RWPE2 (cell line): ENCODE measurements at regions not wholly inside any gene's neighbourhood (a gene's known extent, or its start where the extent isn't known, plus 50 kb on each side); places are given as distances from the start of the nearest gene placed in this dataset.

ENCODE experiments used
- ATAC-seq: fragments of 200-7000 bp; cut with Tn5 transposase; 3 replicates; pipeline ENCODE4 v1.9.1; 2021; ENCODE audit warnings: low read depth
- DNase-seq: peaks from one replicate; pipeline ENCODE4 v3.0.0-alpha.2; 2020; ENCODE audit warnings: low spot score
- H3K27ac ChIP-seq: fragments of 450-650 bp; 2 replicates; pipeline ENCODE4 v1.5.1; 2017; ENCODE audit warnings: mild to moderate bottlenecking; ENCODE audit not compliant: poor library complexity, severe bottlenecking
- H3K27me3 ChIP-seq: fragments of 250-450 bp; sonication (Bioruptor Pico); 2 replicates; pipeline ENCODE4 v1.5.1; 2021; ENCODE audit warnings: mild to moderate bottlenecking, moderate library complexity; ENCODE audit not compliant: insufficient read depth, poor library complexity, severe bottlenecking
- H3K36me3 ChIP-seq: fragments of 250-450 bp; sonication (Bioruptor Pico); 2 replicates; pipeline ENCODE4 v1.5.1; 2020; ENCODE audit warnings: low read depth, mild to moderate bottlenecking, moderate library complexity
- H3K4me1 ChIP-seq: fragments of 250-450 bp; sonication (Bioruptor Pico); 2 replicates; pipeline ENCODE4 v1.5.1; 2021; ENCODE audit warnings: mild to moderate bottlenecking, moderate library complexity; ENCODE audit not compliant: insufficient read depth, poor library complexity, severe bottlenecking
- H3K4me3 ChIP-seq: fragments of 250-450 bp; sonication (Bioruptor Pico); 2 replicates; pipeline ENCODE4 v1.5.1; 2021; ENCODE audit warnings: mild to moderate bottlenecking, moderate library complexity; ENCODE audit not compliant: severe bottlenecking
- H3K9me3 ChIP-seq: fragments of 250-450 bp; sonication (Bioruptor Pico); 2 replicates; pipeline ENCODE4 v1.5.1; 2021; ENCODE audit warnings: mild to moderate bottlenecking, moderate library complexity; ENCODE audit not compliant: severe bottlenecking
- TF ChIP-seq, protein P1 (sequence below): fragments of 450-650 bp; IDR thresholded peaks from one replicate; pipeline ENCODE4 v1.5.1; 2017; ENCODE audit warnings: mild to moderate bottlenecking, moderate library complexity; ENCODE audit not compliant: poor library complexity, severe bottlenecking

- ATAC-seq = no peak
- Histone ChIP-seq H3K4me1 (peaks cover 2% of the 10 kb centered on the region), H3K27ac (no peak overlapping the region), H3K9me3 (no peaks in the 10 kb centered on the region), H3K36me3 (no peaks in the 10 kb centered on the region), H3K27me3 (no peaks in the 10 kb centered on the region), H3K4me3 (no peak overlapping the region)
- TF ChIP-seq, protein P1, sequence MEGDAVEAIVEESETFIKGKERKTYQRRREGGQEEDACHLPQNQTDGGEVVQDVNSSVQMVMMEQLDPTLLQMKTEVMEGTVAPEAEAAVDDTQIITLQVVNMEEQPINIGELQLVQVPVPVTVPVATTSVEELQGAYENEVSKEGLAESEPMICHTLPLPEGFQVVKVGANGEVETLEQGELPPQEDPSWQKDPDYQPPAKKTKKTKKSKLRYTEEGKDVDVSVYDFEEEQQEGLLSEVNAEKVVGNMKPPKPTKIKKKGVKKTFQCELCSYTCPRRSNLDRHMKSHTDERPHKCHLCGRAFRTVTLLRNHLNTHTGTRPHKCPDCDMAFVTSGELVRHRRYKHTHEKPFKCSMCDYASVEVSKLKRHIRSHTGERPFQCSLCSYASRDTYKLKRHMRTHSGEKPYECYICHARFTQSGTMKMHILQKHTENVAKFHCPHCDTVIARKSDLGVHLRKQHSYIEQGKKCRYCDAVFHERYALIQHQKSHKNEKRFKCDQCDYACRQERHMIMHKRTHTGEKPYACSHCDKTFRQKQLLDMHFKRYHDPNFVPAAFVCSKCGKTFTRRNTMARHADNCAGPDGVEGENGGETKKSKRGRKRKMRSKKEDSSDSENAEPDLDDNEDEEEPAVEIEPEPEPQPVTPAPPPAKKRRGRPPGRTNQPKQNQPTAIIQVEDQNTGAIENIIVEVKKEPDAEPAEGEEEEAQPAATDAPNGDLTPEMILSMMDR = no peak
- DNase-seq = no peak
These were observed 78.1 kb upstream of the HMHB1 start for GRCh38 chr5:143733665-143734455.

DNA sequence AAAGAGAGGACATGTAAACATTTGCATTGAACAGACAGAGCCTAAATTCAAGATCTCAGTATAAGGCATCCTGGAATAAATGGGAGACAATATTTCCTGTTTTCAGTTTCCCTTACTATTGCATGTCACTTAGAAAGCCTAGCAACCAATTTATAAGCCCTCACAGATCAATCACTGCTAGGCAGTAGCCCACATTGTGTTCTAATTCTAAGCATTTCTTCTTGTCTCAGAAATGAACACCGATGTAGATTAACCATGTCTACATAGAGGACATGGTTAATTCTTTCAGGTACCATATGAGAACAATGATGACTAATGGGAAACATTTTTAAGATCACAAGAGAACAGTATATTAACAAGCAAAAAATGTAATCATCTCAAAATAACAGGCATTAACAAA is 79.6 kb upstream of the HMHB1 start:
- no peak for DNase-seq
- no peak for ATAC-seq
- H3K9me3 ChIP-seq = no peaks in the 10 kb centered on the region

GRCh38 chr5:143730112-143730801 is 81.7 kb upstream of the HMHB1 start:
- DNase-seq (no peak), ATAC-seq (no peak)
- no peak overlapping the region for H3K4me3 ChIP-seq
- no peaks in the 10 kb centered on the region for H3K27me3 ChIP-seq
- H3K36me3 ChIP-seq = no peaks in the 10 kb centered on the region
- H3K4me1 ChIP-seq = no peaks in the 10 kb centered on the region
- H3K9me3 ChIP-seq = no peaks in the 10 kb centered on the region
- TF ChIP-seq, protein P1 = no peak
- no peak overlapping the region for H3K27ac ChIP-seq

More for the DNA sequence above, 79.6 kb upstream of the HMHB1 start:
- TF ChIP-seq, protein P1 = no peak
- Histone ChIP-seq H3K36me3 (no peaks in the 10 kb centered on the region), H3K4me3 (no peak overlapping the region), H3K27me3 (no peaks in the 10 kb centered on the region), H3K27ac (no peak overlapping the region), H3K4me1 (no peaks in the 10 kb centered on the region)

DNA sequence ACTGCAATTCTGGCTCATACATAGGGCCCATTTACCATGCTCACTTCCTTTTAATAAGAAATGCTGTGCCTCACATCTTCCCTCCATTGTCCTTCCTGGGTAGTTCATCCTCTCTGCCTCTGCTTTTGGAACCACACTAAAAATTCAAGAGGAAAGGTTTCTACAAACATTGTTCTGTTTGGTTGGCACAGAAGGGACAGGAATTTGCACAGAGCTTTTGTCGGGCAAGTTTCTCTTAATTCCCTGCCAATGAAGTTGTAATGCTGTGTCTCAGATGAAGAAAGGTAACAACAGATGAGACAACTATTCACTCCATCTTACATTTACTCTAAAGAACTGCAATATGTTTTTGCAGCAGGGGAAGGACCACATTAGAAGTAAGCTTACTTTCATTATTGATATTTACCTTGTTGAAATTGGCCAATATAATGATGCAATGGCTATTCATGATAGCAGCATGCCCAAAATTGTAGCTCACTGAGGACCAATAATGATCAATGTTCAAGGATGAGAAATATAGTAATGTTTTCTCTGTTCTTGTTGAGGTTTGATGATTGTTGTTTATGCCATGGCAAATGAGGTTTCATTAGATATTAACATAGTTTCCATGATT is 82.5 kb upstream of the HMHB1 start:
- H3K27ac ChIP-seq = no peak overlapping the region
- TF ChIP-seq, protein P1 = no peak
- H3K36me3 ChIP-seq = no peaks in the 10 kb centered on the region
- no peak for DNase-seq
- H3K9me3 ChIP-seq = peaks cover 5% of the 10 kb centered on the region
- ATAC-seq = no peak
- no peaks in the 10 kb centered on the region for H3K4me1 ChIP-seq
- no peaks in the 10 kb centered on the region for H3K27me3 ChIP-seq
- H3K4me3 ChIP-seq = no peak overlapping the region
